Anterior cingulate cortex (tissue), 58 donors: ENCODE measurements at regions not wholly inside any gene's neighbourhood (a gene's known extent, or its start where the extent isn't known, plus 50 kb on each side); places are given as distances from the start of the nearest gene placed in this dataset.

Experiments
- DNase-seq, 58 donors: peaks; one replicate each; lab custom pipeline; 2025; lab: John Stamatoyannopoulos, UW

GRCh38 chr3:180828723-180829408 is 83.6 kb upstream of the FXR1 start:
- DNase-seq: no peak

GRCh38 chr3:180829409-180830405 is 82.8 kb upstream of the FXR1 start:
- no peak for DNase-seq

GRCh38 chr3:180835501-180835900 is 77.0 kb upstream of the FXR1 start:
- no peak for DNase-seq

- DNase-seq: no peak
Observed at GRCh38 chr3:180836766-180837165, 75.7 kb upstream of the FXR1 start.

- no peak for DNase-seq
Observed at GRCh38 chr3:180854887-180855286, 57.6 kb upstream of the FXR1 start.

GRCh38 chr3:180855364-180855763 is 57.1 kb upstream of the FXR1 start:
- no peak for DNase-seq

- DNase-seq: no peak
Observed at GRCh38 chr3:180855956-180856355, 56.5 kb upstream of the FXR1 start.

DNA sequence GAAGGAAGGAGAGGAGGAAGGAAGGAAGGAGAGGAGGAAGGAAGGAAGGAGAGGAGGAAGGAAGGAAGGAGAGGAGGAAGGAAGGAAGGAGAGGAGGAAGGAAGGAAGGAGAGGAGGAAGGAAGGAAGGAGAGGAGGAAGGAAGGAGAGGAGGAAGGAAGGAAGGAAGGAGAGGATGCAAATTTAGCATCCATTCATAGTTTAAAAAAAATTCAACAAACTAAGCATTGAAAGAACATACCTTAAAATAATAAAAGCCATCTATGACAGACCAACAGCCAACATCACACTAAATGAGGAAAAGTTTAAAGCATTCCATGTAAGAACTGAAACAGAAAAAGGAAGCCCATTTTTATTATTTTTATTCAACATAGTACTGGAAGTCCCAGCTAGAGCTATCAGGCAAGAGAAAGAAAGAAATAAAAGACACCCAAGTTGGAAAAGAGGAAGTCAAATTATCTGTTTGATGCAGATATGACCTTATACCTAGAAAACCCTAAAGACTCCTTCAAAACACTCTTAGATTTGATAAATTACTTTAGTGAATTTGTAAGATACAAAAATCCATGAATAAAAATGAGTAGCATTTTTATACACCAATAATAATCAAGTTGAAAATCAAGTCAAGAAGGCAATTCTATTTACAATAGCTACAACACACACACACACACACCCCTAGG is 52.2 kb upstream of the FXR1 start:
- DNase-seq: no peak
